HepG2 (cell line): ENCODE measurements at regions not wholly inside any gene's neighbourhood (a gene's known extent, or its start where the extent isn't known, plus 50 kb on each side); places are given as distances from the start of the nearest gene placed in this dataset.

ENCODE experiments used
- BRF2 ChIP-seq: sonication (generic); formaldehyde crosslinking; IDR thresholded peaks from 2 replicates; pipeline ENCODE4 v1.8.1; 2022; ENCODE audit warnings: mild to moderate bottlenecking, missing genetic modification reagents
- CTCF ChIP-seq: sonication (generic); formaldehyde crosslinking; IDR thresholded peaks from 2 replicates; pipeline ENCODE4 v1.5.0; 2020; ENCODE audit warnings: mild to moderate bottlenecking, missing genetic modification reagents, moderate library complexity
- E2F5 ChIP-seq: sonication (generic); formaldehyde crosslinking; conservative IDR thresholded peaks from 2 replicates; pipeline ENCODE4 v1.4.0; 2020; ENCODE audit warnings: missing genetic modification reagents
- FOXM1 ChIP-seq: sonication (generic); formaldehyde crosslinking; IDR thresholded peaks from 2 replicates; pipeline ENCODE4 v1.5.0; 2020; ENCODE audit warnings: missing genetic modification reagents
- HNF4G ChIP-seq, 2 experiments: sonication (generic) in 1 of 2; formaldehyde crosslinking in 1 of 2; IDR thresholded peaks; 2 replicates each; pipeline versions ENCODE4 v1.4.0 to v1.6.1; 2011 to 2020; ENCODE audit warnings: borderline replicate concordance in 2 of 2, low read depth in 2 of 2, mild to moderate bottlenecking in 2 of 2, low read length in 1 of 2, missing genetic modification reagents in 1 of 2, moderate library complexity in 1 of 2
- POGK ChIP-seq: sonication (generic); formaldehyde crosslinking; conservative IDR thresholded peaks from 2 replicates; pipeline ENCODE4 v1.8.0; 2022; ENCODE audit warnings: mild to moderate bottlenecking, moderate library complexity, missing genetic modification reagents
- POLR2AphosphoS2 ChIP-seq: IDR thresholded peaks from 2 replicates; pipeline ENCODE4 v1.6.1; 2011; ENCODE audit warnings: low read depth, low read length, improper control_type of control experiment
- SNAI1 ChIP-seq: sonication (generic); formaldehyde crosslinking; IDR thresholded peaks from 2 replicates; pipeline ENCODE4 v1.5.0; 2020; ENCODE audit warnings: mild to moderate bottlenecking, missing genetic modification reagents, borderline replicate concordance
- TMF1 ChIP-seq: sonication (generic); formaldehyde crosslinking; IDR thresholded peaks from 2 replicates; pipeline ENCODE4 v1.8.1; 2022; ENCODE audit warnings: low read depth, missing genetic modification reagents
- ZNF20 ChIP-seq: sonication (generic); formaldehyde crosslinking; IDR thresholded peaks from 2 replicates; pipeline ENCODE4 v1.4.0; 2020; ENCODE audit warnings: mild to moderate bottlenecking, moderate library complexity, missing genetic modification reagents
- ZNF235 ChIP-seq: sonication (generic); formaldehyde crosslinking; IDR thresholded peaks from 2 replicates; pipeline ENCODE4 v1.8.1; 2023; ENCODE audit warnings: mild to moderate bottlenecking, missing genetic modification reagents, borderline replicate concordance
- ZNF547 ChIP-seq: sonication (generic); formaldehyde crosslinking; IDR thresholded peaks from 2 replicates; pipeline ENCODE4 v1.5.1; 2020; ENCODE audit warnings: mild to moderate bottlenecking, missing genetic modification reagents

GRCh38 chr2:136051001-136051724 lies 65.7 kb upstream of the DARS1 start:
- no peak for TF ChIP-seq FOXM1
- no peak for TF ChIP-seq ZNF20
- no peak for TF ChIP-seq SNAI1
- no peak for TF ChIP-seq BRF2
- TF ChIP-seq ZNF547 (CRISPR knock-in tag): no peak
- TF ChIP-seq CTCF (CRISPR knock-in tag): no peak
- no peak for TF ChIP-seq POLR2AphosphoS2
- no peak for TF ChIP-seq ZNF235
- TF ChIP-seq HNF4G (IDR thresholded peaks at IDR 0.05; ENCODE audit: borderline replicate concordance, low read depth, low read length): no peak
- no peak for TF ChIP-seq HNF4G (CRISPR knock-in tag; IDR thresholded peaks at IDR 0.05; ENCODE audit: borderline replicate concordance, low read depth)
- TF ChIP-seq POGK (CRISPR knock-in tag): no peak
- no peak for TF ChIP-seq E2F5
- no peak for TF ChIP-seq TMF1 (CRISPR knock-in tag)
